Activated CD4-positive, CD25-positive, alpha-beta regulatory T cell treated with anti-CD3 and anti-CD28 coated beads, Interleukin-2, amount 50 U/mL, for 24 hours (primary cell): ENCODE measurements at regions not wholly inside any gene's neighbourhood (a gene's known extent, or its start where the extent isn't known, plus 50 kb on each side); places are given as distances from the start of the nearest gene placed in this dataset.

Source experiments
- ATAC-seq, 2 donors: fragments of 150-1000 bp; cut with Tn5 transposase; one replicate each; pipeline ENCODE4 v1.10.0; 2021; ENCODE audit warnings: mild to moderate bottlenecking in 1 of 2, moderate library complexity in 1 of 2

GRCh38 chr12:84660139-84660538 lies 252.5 kb downstream of the SLC6A15 start:
- ATAC-seq, result no peak

DNA sequence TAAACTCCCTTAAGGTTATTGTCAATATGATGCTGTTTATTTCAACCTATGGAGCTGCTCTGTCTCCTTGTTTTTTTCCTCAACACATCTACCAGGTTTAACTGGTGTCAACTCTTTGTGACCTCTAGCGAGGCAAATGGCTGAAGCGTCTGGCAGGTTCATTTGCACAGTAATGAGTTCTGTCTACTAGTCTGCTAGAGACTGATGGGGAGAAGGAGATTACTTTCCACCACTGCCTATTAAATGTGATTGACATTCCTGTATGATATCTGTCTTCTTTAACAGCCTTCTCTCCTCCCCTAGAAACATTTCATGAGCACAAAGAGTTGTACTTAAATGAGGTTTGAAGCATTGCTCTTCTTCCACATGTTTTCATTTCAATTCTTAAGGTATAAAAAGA lies 253.7 kb downstream of the SLC6A15 start:
- ATAC-seq, result no peak

DNA sequence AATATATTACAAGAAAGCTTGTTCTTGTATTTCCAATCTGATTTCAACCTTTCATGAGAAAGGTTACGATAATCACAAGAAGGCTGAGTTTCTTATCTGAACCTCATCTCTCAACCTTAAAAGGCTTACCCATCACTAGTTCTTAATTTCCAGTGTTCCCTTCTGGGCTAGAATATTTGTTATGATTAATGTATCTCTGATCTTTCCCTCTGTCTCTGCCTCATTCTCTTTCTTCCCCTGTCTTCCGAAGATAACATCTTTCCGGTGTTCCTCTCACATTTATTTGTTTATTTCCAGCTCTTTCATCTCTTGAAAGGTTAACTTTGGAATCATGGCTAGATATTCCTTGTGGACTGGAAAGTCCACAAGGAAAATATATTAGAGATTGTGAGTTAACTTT lies 255.9 kb downstream of the SLC6A15 start:
- ATAC-seq, result no peak

DNA sequence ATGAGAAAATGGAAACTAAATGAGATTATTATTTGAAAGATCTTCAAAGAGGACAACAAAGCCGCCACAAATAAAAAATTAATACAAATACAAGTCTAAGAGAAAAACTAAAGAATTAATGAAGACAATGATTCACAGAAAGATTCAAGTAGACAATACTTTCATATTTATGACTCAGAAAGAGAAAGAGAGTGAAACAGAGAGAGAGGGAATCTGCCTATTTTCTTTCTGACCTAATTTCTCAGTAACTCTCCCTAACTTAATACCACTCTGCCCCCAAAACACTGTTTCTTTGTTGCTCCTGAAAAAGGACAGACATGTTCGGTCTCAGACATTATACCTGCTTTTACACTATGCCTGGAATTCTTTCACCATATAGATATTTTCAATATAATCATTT lies 259.1 kb downstream of the SLC6A15 start:
- no peak for ATAC-seq

GRCh38 chr12:84648425-84648824 lies 264.2 kb downstream of the SLC6A15 start:
- ATAC-seq, result no peak

GRCh38 chr12:84644908-84645307 lies 267.7 kb downstream of the SLC6A15 start:
- no peak for ATAC-seq

- no peak for ATAC-seq
Observed at GRCh38 chr12:84643993-84644392, 268.6 kb downstream of the SLC6A15 start.

GRCh38 chr12:84641940-84642545 lies 270.6 kb downstream of the SLC6A15 start:
- no peak for ATAC-seq

- ATAC-seq, result no peak
Observed at GRCh38 chr12:84638811-84639368, 273.7 kb downstream of the SLC6A15 start.

DNA sequence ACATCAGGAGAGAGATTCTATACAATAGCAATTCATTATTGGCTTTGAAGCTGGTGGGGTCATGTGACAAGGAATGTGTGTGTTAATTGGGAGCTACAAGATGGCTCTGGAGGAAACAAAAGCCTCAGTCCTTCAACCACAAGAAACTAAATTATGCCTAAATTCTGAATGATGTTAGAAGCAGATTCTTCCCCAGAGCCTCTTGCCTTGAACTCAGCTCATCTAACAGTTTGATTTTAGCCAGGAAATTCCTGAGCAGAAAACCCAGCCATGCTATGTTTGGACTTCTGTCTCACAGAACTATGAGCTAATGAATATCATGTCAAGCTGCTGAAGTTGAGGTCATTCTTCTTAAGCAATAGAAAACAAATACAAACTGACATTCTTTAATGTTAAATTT lies 274.7 kb downstream of the SLC6A15 start:
- ATAC-seq, result no peak

GRCh38 chr12:84636801-84637290 lies 275.8 kb downstream of the SLC6A15 start:
- no peak for ATAC-seq

- no peak for ATAC-seq
Observed at GRCh38 chr12:84634526-84634925, 278.1 kb downstream of the SLC6A15 start.

DNA sequence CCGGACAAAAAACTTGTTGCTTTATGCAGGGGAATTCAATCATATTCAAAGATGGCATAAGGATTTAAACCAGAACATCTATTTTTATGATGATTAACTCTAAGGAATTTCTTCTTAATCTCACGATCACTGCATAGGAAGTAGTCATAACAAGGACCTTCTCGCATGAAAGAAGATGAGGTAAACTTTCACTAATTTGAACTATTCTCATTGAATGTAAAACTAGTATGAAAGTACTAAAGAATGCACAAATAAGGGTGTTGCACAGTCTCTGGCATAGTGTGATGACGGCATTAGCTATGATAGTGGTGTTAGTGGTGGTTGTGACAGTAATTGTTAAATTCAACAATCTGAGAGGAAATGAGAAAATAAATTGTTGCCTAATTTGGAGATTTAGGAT lies 280.0 kb downstream of the SLC6A15 start:
- ATAC-seq, result no peak

DNA sequence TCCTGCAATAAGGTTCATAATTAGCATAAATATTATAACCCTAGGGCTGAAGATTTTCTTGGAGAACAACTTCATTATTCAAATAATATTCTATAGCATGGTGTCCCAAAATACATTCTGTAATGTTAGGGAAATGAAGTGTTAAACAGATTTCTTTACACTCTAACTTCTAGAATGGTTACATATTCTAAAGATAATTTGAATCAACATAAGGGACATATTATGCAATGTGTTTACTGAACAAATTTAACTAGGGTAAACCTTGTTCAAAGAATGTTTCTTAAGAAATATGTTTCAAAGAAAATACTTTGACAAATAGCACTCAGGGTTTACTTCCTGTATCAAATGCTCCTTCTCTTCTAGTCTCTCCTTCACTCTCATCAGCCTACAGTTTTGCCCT lies 281.6 kb downstream of the SLC6A15 start:
- no peak for ATAC-seq

DNA sequence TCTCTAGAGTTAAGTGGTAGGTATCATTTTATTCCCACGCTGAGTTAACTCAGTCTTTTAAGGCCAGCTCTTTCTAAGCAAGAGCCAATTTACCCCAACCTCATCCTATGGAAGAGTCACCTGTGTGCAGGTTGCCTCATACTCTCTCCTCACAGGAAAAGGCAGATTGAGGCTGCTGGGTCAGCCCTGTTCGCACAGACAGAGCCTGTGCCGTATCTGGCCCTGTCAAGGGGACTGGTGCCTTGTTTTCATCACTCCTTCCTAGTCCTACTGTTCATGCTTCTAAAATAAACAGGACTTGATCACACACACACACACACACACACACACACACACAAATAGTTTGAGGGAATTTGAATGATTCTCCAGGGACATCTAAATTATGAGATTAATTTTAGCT lies 285.0 kb downstream of the SLC6A15 start:
- ATAC-seq, result no peak

DNA sequence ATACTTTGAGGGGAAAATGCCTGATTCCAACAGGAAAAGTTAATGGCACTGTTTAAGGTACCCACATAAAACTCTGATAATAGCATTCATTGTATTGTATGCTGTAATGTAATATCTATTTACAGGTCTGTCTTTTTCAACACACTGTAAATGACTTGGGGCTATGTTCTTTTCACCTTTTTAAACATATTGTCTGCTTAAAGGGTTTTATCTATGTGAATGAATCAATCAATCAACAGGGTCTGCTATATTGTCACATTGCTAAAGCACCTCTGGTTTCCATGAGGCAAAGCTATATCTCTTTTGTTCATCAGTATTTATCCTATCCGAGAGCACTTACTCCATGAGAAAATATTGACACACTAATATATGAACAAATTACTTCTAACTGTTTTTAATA lies 288.0 kb downstream of the SLC6A15 start:
- ATAC-seq, result no peak

DNA sequence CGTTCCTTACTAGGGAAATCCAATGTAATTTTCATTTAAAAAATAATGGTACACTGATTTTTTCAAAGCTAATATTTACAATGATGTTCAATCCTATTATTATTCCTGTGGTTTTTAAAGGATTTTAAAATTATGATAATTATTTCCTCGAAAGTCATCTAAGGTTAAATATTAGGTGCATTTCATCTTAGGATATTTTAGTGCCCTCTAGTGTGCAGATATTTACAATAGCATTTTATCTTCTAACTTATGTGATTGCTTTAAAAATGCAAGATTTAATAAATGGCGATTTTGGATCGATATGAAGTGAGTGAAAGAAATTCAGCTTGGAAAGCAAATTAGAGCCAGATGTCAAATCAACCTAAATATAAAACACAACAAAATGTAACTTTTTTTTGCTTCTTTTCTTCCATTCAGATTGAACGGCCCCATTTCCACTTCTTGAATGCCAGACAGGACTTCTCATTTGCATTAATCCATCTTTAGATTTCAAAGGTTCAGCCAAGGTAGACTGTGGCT lies 293.5 kb downstream of the SLC6A15 start:
- no peak for ATAC-seq

DNA sequence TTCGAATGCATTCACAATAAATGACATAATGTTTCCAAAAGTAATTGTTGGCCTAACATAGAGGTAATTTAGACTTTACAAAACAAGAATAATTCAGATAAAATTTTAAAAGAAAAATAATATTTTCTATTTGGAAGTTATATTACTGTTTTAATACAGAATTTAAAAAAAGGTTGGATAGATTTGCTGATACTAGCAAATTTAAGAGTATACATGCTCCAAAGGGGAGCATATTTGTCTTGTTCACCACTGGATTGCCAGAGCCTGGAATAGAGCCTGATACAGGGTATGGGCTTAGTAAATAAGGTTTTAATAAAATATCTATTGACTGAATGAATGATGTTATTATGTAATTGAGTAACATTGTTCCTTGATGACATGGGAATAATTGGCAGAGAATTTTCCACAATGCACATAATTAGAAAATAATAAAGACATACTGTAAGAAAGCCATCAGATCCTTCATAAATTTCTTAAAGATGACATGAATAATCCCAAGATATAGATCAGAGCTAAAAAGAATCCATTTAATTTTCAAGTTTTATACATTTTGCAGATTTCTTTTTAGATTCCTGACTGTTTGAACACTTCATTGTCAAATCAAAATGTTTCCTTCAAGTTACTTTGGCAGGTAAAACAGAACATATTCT lies 305.3 kb downstream of the SLC6A15 start:
- ATAC-seq, result no peak

GRCh38 chr12:84605983-84606382 lies 306.6 kb downstream of the SLC6A15 start:
- no peak for ATAC-seq

- ATAC-seq, result no peak
Observed at GRCh38 chr12:84604551-84604950, 308.0 kb downstream of the SLC6A15 start.

DNA sequence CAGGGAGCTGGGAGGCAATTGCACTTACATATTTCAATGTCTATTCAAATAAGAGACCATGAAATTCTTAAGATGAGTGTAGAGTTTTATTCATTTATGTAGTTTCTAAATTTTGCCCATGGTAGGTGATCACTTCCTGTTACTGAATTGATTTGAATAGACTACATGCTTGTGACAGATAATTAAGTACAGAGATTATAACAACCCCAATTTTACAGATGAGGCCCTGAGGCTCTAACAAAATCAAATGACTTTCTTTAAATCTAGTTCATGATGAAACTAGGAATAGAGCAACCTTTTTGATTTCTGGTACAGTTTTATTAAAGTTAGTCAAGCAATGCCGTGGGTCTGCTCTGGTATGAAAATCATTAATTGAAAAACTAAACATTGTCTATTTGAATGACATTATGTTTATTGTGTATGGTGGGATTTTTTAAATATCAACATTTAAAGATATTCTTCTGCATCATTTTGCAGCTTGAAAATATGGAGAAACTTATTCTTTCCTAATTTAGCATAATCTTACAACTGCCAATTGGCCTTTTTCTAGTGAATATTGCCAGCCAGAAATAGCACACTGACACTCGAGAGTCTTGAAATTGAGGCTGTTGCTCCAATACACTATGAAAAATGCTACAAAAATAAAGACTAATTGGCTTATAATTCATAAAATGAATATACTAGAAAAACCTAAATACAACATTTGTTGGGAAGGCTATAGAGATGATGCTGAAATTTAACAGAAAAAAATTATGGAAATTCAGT lies 308.9 kb downstream of the SLC6A15 start:
- no peak for ATAC-seq

- no peak for ATAC-seq
Observed at GRCh38 chr12:84601483-84601882, 311.1 kb downstream of the SLC6A15 start.

DNA sequence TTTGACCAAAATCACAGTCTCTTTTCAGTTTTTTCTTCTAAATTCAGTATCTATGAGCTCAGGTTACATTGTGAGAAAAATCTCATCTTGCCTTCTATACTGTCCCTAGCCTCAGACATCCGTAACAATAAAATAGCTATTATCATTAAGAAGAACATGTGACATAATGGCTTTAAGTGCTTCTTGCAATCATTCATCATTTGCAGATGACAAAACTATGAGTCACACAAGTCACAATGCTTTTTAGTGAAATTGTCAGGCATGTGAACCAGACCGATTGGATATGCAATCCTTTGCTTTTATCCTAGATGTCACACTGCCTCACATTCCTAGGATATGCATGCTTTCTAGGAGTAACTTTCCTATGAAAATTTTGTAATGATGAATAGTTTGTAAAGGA lies 313.1 kb downstream of the SLC6A15 start:
- no peak for ATAC-seq
